T-helper 1 cell (primary cell): ENCODE measurements at regions not wholly inside any gene's neighbourhood (a gene's known extent, or its start where the extent isn't known, plus 50 kb on each side); places are given as distances from the start of the nearest gene placed in this dataset.

Source experiments
- DNase-seq, 5 donors: peaks; one replicate each; pipeline ENCODE4 v3.0.0-alpha.2; 2012 to 2020

GRCh38 chr1:102050556-102050955 is 53.8 kb upstream of the OLFM3 start:
- no peak for DNase-seq

- DNase-seq = no peak
These were observed 51.0 kb upstream of the OLFM3 start for GRCh38 chr1:102047724-102048123.
